ENCODE measurements at regions not wholly inside any gene's neighbourhood (a gene's known extent, or its start where the extent isn't known, plus 50 kb on each side); places are given as distances from the start of the nearest gene placed in this dataset.

DNA sequence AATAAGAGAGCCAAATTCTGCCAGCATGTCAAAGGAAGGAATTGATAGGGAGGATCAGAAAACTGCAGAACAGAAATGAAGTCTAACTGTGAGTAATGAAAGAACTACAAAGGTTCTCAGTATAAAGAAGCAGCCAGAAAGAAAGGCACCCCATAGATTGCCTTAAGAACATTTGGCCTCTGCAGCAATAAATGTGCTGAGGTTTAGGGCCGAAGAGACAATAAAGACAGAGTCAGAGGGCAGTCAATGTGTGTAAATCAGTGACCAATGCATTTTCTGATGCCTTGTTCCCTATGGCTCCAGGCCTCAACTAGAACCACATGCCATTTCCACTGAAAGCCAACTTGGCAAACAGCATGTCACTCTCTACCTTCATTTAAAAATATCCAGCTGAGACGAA is 281.0 kb downstream of the HINT1 start:
- TF ChIP-seq, protein P1, sequence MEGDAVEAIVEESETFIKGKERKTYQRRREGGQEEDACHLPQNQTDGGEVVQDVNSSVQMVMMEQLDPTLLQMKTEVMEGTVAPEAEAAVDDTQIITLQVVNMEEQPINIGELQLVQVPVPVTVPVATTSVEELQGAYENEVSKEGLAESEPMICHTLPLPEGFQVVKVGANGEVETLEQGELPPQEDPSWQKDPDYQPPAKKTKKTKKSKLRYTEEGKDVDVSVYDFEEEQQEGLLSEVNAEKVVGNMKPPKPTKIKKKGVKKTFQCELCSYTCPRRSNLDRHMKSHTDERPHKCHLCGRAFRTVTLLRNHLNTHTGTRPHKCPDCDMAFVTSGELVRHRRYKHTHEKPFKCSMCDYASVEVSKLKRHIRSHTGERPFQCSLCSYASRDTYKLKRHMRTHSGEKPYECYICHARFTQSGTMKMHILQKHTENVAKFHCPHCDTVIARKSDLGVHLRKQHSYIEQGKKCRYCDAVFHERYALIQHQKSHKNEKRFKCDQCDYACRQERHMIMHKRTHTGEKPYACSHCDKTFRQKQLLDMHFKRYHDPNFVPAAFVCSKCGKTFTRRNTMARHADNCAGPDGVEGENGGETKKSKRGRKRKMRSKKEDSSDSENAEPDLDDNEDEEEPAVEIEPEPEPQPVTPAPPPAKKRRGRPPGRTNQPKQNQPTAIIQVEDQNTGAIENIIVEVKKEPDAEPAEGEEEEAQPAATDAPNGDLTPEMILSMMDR (IDR thresholded peaks at IDR 0.05 in 2 of 3, conservative IDR thresholded peaks at IDR 0.05 in 1 of 3; ENCODE audit: control insufficient read depth in 2 of 3, extremely low read depth in 1 of 3, insufficient read depth in 1 of 3, low read depth in 3 of 3, low read length in 3 of 3): no peak
- TF ChIP-seq CBFB (IDR thresholded peaks at IDR 0.05; ENCODE audit: low read depth) (no peak), JUNB (IDR thresholded peaks at IDR 0.05) (no peak), TAF1 (IDR thresholded peaks at IDR 0.05; ENCODE audit: borderline replicate concordance, low read depth, low read length) (no peak), POLR2A (IDR thresholded peaks at IDR 0.05; ENCODE audit: low read depth, low read length) (no peak), IKZF2 (IDR thresholded peaks at IDR 0.05) (no peak), RCOR1 (conservative IDR thresholded peaks at IDR 0.05; ENCODE audit: low read depth, low read length) (no peak)
- TF ChIP-seq, protein P2, sequence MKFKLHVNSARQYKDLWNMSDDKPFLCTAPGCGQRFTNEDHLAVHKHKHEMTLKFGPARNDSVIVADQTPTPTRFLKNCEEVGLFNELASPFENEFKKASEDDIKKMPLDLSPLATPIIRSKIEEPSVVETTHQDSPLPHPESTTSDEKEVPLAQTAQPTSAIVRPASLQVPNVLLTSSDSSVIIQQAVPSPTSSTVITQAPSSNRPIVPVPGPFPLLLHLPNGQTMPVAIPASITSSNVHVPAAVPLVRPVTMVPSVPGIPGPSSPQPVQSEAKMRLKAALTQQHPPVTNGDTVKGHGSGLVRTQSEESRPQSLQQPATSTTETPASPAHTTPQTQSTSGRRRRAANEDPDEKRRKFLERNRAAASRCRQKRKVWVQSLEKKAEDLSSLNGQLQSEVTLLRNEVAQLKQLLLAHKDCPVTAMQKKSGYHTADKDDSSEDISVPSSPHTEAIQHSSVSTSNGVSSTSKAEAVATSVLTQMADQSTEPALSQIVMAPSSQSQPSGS (IDR thresholded peaks at IDR 0.05; ENCODE audit: low read length): no peak
- TF ChIP-seq, protein P3, sequence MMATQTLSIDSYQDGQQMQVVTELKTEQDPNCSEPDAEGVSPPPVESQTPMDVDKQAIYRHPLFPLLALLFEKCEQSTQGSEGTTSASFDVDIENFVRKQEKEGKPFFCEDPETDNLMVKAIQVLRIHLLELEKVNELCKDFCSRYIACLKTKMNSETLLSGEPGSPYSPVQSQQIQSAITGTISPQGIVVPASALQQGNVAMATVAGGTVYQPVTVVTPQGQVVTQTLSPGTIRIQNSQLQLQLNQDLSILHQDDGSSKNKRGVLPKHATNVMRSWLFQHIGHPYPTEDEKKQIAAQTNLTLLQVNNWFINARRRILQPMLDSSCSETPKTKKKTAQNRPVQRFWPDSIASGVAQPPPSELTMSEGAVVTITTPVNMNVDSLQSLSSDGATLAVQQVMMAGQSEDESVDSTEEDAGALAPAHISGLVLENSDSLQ (IDR thresholded peaks at IDR 0.05): no peak
